DMS153 treated with DMSO at 0.1 percent for 48 hours (cell line): ENCODE measurements at regions not wholly inside any gene's neighbourhood (a gene's known extent, or its start where the extent isn't known, plus 50 kb on each side); places are given as distances from the start of the nearest gene placed in this dataset.
A peak's percentile ranks its signal among the peaks of the same experiment; 100 is the strongest.

Experiments used
- DNase-seq: peaks from one replicate; lab custom pipeline; 2025; ENCODE audit not compliant: unreplicated experiment; lab: John Stamatoyannopoulos, UW

DNA sequence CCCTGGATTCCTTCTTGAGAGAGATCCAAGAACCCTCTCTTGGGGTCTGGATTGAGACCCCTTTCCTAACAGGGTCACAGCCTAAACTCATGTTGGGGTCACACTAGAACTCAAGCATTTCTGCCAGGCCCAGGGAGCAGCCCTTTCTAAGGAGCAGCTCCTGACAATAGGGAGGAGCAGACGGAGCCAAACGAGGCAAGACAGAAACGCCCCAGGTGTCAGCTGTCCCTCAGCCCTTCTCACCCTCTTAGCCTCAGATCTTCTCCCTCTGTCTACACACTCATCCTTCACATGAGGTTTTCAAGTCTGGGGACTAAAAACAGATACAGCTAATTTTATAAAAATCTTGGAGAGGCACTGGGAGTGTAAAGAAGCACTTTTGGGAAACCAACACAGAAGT is 157.2 kb downstream of the SOCS6 start:
- DNase-seq, result no peak

- no peak for DNase-seq
Measured at GRCh38 chr18:70442933-70443332, 154.1 kb downstream of the SOCS6 start.

- DNase-seq, result no peak
Measured at GRCh38 chr18:70432804-70433400, 144.1 kb downstream of the SOCS6 start.

- no peak for DNase-seq
Measured at GRCh38 chr18:70431203-70431624, 142.4 kb downstream of the SOCS6 start.

- DNase-seq, result no peak
Measured at GRCh38 chr18:70430501-70431173, 141.8 kb downstream of the SOCS6 start.

- no peak for DNase-seq
Measured at GRCh38 chr18:70429847-70430500, 141.1 kb downstream of the SOCS6 start.

GRCh38 chr18:70428439-70428838 is 139.6 kb downstream of the SOCS6 start:
- no peak for DNase-seq

DNA sequence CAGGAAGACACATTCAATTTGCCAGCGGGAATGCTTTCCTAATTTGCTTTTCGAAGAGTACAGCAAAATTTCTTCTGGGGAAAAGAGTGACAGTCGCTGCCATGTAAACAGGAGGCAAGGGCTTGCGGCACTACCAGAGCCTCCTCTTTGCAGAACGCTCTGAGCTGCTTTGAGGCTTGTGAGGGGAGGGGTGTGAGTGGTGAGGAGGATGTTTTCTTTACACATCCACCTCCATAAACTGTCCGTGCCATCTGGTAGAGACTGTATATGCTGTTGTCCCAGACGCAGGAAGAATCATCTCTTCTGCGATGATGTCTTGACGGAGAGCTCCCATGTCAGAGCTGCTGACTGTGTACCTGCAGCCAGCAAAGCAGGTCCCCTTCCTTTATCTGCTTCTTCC is 138.0 kb downstream of the SOCS6 start:
- no peak for DNase-seq

DNA sequence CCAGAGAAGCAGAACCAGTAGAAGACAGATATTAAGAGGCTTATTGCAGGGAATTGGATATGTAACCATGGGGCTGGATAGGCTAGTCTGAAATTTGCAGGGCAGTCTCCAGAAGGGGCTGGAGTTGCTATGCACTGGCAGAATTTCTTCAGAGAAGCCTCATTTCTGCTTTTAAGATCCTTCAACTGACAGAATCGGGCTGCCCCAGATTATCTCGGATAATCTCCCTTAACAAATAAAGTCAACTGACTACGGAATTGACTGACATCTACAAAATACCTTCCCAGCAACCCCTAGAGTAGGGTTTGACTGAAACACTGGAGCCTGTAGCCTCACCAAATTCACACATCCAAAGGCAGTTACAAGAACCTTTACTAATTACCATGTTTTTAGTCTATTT is 136.4 kb downstream of the SOCS6 start:
- no peak for DNase-seq

DNA sequence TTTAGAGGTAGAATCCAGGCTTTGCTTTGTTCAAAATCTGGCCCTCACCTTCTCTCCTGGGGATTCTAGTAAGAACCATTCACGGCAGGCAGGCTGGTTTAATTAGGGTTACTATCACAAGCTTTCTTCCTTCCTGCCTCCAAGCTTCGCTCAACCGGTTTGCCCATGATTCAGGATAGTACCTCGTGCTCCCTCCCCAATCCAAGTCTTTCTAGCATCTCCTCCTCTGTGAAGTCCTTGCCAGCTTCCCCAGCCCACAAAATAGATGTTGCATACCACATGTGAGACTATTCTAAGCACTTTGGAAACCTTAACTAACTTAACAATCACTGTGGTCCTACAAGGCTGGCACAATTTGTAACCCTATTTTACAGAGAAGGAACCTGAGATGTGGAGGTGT is 135.1 kb downstream of the SOCS6 start:
- DNase-seq, result no peak

- DNase-seq, result no peak
Measured at GRCh38 chr18:70423120-70423519, 134.3 kb downstream of the SOCS6 start.

DNA sequence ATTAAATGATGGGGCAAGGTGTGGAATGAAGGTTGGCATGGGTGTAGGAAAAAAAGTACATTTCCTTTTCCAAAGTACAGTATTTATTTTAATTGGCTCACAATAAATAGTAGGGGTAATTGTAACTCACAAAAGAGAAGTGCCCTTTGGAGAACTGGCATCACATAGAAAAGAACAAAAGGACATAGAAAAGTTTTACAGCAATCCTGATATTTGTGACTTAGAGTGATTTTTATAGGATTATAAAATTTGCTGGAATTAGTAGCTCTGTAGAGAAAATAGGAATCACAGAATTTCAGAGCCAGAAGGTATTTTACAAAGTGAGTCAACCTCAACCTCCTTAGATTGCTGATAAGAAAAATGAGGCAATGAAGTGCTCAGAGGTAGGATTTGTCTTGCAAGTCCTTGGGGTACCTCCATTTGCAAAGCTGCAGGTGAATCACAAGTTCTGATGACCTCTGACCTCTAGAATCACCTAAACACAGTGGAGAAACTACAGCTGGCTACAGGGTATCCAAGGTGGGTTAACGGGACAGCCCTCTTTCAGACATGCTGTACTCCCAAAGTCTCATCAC is 133.6 kb downstream of the SOCS6 start:
- no peak for DNase-seq

- DNase-seq, result no peak
Measured at GRCh38 chr18:70421471-70422390, 132.9 kb downstream of the SOCS6 start.

GRCh38 chr18:70420146-70420898 is 131.5 kb downstream of the SOCS6 start:
- no peak for DNase-seq

DNA sequence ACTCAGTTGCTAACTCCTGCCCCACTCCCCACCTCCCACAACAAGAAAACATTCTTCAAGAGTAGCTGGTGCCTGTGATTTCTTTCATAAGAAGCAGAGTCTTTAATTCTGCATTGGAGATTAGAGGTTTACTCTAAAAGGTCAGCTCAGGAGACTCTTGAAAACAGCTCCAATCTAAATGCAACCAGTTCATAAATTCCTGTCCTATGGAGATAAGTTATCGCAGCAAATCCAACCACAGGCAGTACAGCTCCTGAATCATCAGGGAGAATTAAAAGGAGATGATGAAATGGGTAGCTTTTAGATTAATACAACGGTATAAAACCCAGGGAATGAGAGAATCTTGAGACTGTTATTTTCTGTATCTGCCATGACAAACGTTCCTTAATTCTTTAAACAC is 130.7 kb downstream of the SOCS6 start:
- DNase-seq, result no peak

- DNase-seq, result no peak
Measured at GRCh38 chr18:70418546-70419311, 129.9 kb downstream of the SOCS6 start.

GRCh38 chr18:70417847-70418246 is 129.0 kb downstream of the SOCS6 start:
- peak; percentile 31 for DNase-seq

DNA sequence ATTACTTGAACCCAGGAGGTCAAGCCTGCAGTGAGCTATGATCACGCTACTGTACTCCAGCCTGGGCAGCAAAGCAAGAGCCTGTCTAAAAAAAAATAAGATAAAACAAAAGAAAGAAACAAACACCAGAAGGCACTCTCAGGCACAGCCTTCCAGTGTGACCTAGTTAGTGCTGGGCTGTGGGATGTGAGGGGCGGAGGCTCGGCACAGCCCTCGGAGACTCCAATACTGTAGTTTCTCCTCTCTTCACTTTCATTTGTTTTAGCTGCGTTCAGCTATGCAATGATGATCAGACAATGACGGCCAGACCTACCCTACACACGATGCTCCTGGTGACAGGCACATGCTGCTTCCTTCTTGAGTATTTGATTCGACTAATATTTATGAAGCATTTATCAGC is 127.7 kb downstream of the SOCS6 start:
- DNase-seq, result no peak

GRCh38 chr18:70415823-70416488 is 127.1 kb downstream of the SOCS6 start:
- DNase-seq, result no peak
